ENCODE measurements at regions not wholly inside any gene's neighbourhood (a gene's known extent, or its start where the extent isn't known, plus 50 kb on each side); places are given as distances from the start of the nearest gene placed in this dataset.

GRCh38 chr9:38342532-38342931 is 50.0 kb upstream of the ALDH1B1 start:
- no peak overlapping the region for H3K4me3 ChIP-seq (ENCODE audit: low read depth, low read length)
- no peak for TF ChIP-seq CTCF (IDR thresholded peaks at IDR 0.05; ENCODE audit: control insufficient read depth, extremely low read depth, insufficient read depth)
- no peak for DNase-seq (ENCODE audit: low read depth)

- no peak for TF ChIP-seq CTCF (IDR thresholded peaks at IDR 0.05; ENCODE audit: control insufficient read depth, extremely low read depth, insufficient read depth)
- DNase-seq (ENCODE audit: low read depth) = no peak
- no peak overlapping the region for H3K4me3 ChIP-seq (ENCODE audit: low read depth, low read length)
Measured at GRCh38 chr9:38342096-38342495, 50.4 kb upstream of the ALDH1B1 start.

- no peak overlapping the region for H3K4me3 ChIP-seq (ENCODE audit: low read depth, low read length)
- TF ChIP-seq CTCF (IDR thresholded peaks at IDR 0.05; ENCODE audit: control insufficient read depth, extremely low read depth, insufficient read depth) = no peak
- no peak for DNase-seq (ENCODE audit: low read depth)
Measured at GRCh38 chr9:38339496-38339895, 53.0 kb upstream of the ALDH1B1 start.

- DNase-seq (ENCODE audit: low read depth) = no peak
- TF ChIP-seq CTCF (IDR thresholded peaks at IDR 0.05; ENCODE audit: control insufficient read depth, extremely low read depth, insufficient read depth) = no peak
- no peak overlapping the region for H3K4me3 ChIP-seq (ENCODE audit: low read depth, low read length)
Measured at GRCh38 chr9:38339087-38339486, 53.4 kb upstream of the ALDH1B1 start.

GRCh38 chr9:38338342-38339018 is 54.0 kb upstream of the ALDH1B1 start:
- no peak for TF ChIP-seq CTCF (IDR thresholded peaks at IDR 0.05; ENCODE audit: control insufficient read depth, extremely low read depth, insufficient read depth)
- H3K4me3 ChIP-seq (ENCODE audit: low read depth, low read length) = no peak overlapping the region
- no peak for DNase-seq (ENCODE audit: low read depth)

GRCh38 chr9:38337706-38338264 is 54.7 kb upstream of the ALDH1B1 start:
- TF ChIP-seq CTCF (IDR thresholded peaks at IDR 0.05; ENCODE audit: control insufficient read depth, extremely low read depth, insufficient read depth) = no peak
- no peak for DNase-seq (ENCODE audit: low read depth)
- no peak overlapping the region for H3K4me3 ChIP-seq (ENCODE audit: low read depth, low read length)

GRCh38 chr9:38337181-38337580 is 55.3 kb upstream of the ALDH1B1 start:
- no peak for TF ChIP-seq CTCF (IDR thresholded peaks at IDR 0.05; ENCODE audit: control insufficient read depth, extremely low read depth, insufficient read depth)

More at GRCh38 chr9:38337181-38337580, 55.3 kb upstream of the ALDH1B1 start:
- DNase-seq (ENCODE audit: low read depth) = no peak
- no peak overlapping the region for H3K4me3 ChIP-seq (ENCODE audit: low read depth, low read length)

Measured in LNCaP clone FGC (cell line).